ENCODE measurements at regions not wholly inside any gene's neighbourhood (a gene's known extent, or its start where the extent isn't known, plus 50 kb on each side); places are given as distances from the start of the nearest gene placed in this dataset.

DNA sequence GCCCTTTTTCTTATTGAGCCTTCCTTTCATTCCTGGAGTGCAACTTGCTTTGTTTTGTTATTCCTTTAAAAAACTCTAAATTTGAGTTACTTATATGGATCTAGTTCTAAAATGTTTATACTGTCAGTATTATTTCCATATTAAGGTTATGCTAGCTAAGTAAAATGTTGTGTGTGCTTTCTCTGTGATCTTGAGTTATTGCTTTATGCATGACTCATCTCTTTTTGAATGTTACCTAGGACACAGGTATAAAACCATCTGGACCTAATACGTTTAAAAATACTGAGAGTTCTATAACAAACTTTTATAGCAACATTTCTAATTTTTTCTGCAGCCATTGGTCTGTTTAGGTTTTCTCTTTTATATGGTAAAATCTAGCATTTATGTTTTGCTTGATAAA lies 132.8 kb upstream of the LGR5 start:
- no peaks in the 10 kb centered on the region for H3K9me3 ChIP-seq
- H3K4me1 ChIP-seq: no peaks in the 10 kb centered on the region
- no peak for DNase-seq
- no peak overlapping the region for H3K27ac ChIP-seq
- TF ChIP-seq, protein P1, sequence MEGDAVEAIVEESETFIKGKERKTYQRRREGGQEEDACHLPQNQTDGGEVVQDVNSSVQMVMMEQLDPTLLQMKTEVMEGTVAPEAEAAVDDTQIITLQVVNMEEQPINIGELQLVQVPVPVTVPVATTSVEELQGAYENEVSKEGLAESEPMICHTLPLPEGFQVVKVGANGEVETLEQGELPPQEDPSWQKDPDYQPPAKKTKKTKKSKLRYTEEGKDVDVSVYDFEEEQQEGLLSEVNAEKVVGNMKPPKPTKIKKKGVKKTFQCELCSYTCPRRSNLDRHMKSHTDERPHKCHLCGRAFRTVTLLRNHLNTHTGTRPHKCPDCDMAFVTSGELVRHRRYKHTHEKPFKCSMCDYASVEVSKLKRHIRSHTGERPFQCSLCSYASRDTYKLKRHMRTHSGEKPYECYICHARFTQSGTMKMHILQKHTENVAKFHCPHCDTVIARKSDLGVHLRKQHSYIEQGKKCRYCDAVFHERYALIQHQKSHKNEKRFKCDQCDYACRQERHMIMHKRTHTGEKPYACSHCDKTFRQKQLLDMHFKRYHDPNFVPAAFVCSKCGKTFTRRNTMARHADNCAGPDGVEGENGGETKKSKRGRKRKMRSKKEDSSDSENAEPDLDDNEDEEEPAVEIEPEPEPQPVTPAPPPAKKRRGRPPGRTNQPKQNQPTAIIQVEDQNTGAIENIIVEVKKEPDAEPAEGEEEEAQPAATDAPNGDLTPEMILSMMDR (IDR thresholded peaks at IDR 0.05): no peak
- TF ChIP-seq POLR2A (IDR thresholded peaks at IDR 0.05): no peak
- H3K4me3 ChIP-seq: no peak overlapping the region
- H3K36me3 ChIP-seq: no peaks in the 10 kb centered on the region
- no peaks in the 10 kb centered on the region for H3K27me3 ChIP-seq

DNA sequence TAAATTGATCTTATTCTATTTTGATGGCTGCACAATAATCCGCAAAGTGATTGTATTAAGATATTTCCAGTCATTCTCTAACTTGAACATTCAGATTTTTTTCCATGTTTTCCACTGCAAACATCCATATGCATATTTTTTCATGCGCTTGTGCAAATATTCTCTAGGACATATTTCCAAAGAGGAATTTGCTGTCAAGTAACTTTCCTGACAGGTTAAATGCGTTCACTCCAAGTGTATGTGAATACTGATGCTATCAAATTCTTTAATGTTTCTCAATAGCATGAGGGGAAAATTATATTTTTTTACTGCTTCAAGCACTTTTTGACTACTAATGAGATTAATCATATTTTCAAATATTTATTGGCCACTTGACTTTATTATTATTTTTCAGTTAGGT lies 135.3 kb upstream of the LGR5 start:
- Histone ChIP-seq H3K36me3 (no peaks in the 10 kb centered on the region), H3K27me3 (no peaks in the 10 kb centered on the region), H3K4me3 (no peak overlapping the region), H3K4me1 (no peaks in the 10 kb centered on the region), H3K9me3 (no peaks in the 10 kb centered on the region), H3K27ac (no peak overlapping the region)
- TF ChIP-seq, protein P1 (IDR thresholded peaks at IDR 0.05): no peak
- TF ChIP-seq POLR2A (IDR thresholded peaks at IDR 0.05): no peak
- no peak for DNase-seq

DNA sequence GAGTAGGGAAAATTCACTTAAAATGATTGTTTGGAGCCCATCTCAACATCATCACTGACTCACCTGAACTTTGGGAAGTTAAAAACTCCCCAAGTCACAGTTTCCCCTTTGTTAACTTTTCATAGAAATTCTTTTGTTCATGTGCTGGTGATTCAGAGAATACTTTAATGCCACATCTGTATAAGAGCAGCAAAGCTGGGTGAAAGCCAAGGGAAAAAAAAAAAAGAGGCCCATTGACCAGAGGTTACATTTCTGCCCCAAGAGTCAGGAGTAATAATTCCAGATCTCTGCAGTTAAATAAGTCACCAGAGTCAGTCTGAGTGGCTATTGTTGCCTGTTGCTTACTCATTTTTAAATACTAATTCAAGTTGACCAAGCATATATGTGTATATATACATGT lies 136.4 kb upstream of the LGR5 start:
- Histone ChIP-seq H3K27ac (no peak overlapping the region), H3K4me3 (no peak overlapping the region), H3K9me3 (no peaks in the 10 kb centered on the region), H3K4me1 (no peaks in the 10 kb centered on the region), H3K27me3 (no peaks in the 10 kb centered on the region), H3K36me3 (no peaks in the 10 kb centered on the region)
- DNase-seq: no peak
- TF ChIP-seq, protein P1 (IDR thresholded peaks at IDR 0.05): no peak
- TF ChIP-seq POLR2A (IDR thresholded peaks at IDR 0.05): no peak

DNA sequence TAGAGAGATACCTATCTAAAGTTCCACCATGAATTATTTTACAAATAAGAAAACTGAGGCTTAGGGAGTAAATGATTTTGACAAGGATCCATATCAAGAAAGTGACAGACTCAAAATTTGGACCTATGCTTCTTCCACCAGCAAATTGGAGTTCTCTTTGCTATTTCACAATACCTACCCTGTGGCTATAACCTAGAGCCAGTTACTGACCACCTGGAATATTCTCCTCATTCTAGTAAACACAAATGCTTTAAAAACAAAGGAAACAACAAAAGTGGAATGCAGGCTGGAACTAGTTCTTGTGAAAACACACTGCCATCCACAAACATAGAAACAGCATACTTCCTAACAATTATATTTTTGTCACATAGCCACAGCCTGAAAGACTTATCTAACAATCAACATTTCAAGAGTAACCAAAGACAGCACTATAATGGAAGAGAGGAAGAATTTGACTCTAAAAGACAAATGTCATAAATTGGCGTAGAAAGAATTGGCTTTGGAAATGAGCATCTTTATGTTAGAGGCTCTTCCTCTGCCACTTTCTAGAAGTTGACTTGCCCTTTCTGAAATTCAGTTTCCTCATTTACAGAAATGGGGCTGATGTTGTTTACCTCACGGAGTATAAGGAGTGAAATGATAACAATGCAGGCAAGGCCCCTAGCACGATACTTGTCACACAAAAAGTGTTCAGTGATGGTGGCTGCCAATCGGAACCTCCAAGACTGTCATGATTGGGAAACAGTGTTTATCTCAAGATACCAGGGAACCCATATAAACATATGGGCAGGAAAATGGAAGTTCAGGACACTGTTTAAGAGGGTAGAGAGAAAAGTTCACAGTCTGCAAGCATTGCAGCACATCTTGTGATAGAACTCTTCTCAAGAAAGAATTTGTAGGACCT lies 138.6 kb upstream of the LGR5 start:
- no peak overlapping the region for H3K27ac ChIP-seq
- H3K9me3 ChIP-seq: no peaks in the 10 kb centered on the region
- H3K36me3 ChIP-seq: no peaks in the 10 kb centered on the region
- no peak for TF ChIP-seq POLR2A (IDR thresholded peaks at IDR 0.05)
- TF ChIP-seq, protein P1 (IDR thresholded peaks at IDR 0.05): no peak
- DNase-seq: no peak
- no peak overlapping the region for H3K4me3 ChIP-seq
- no peaks in the 10 kb centered on the region for H3K27me3 ChIP-seq
- H3K4me1 ChIP-seq: no peaks in the 10 kb centered on the region

DNA sequence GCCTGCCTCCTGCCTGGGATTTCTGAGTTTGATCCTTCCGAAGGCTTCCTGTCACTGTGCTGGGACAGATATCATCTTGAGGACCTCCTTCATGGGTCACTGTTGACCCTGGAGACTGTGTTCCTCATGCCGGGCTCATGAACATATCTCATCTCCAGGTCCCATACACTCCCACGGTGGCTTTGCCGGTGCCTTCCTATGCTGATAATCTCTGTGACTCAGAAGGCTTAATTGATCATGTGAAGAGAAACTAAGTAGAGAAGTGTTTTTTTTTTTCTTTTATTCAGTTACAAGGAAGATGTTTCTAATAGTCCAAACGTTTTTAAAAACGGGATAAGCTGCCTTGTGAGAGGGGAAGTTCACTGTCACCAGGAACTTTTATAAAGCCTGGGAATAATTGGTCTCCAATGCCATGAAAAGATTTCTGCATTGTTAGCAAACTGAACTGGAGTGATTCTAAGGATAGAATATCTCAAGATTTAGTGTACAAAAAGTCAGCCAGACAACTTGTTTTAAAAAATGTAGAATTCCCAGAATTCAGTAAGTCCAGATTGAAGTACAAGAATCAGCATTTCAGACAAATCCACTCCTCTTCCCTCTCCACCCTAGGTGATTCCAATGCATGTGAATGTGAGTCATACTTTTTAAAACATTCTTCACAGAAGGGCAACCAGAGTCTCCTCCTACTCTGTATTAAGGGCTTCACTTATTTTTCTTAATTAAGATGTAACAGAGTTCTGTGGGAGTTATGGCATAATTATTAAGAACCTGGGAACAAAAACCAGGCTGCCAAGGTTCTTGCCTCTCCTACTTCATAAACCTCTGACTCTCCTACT lies 139.8 kb upstream of the LGR5 start:
- Histone ChIP-seq H3K9me3 (no peaks in the 10 kb centered on the region), H3K27me3 (no peaks in the 10 kb centered on the region), H3K36me3 (no peaks in the 10 kb centered on the region), H3K4me1 (no peaks in the 10 kb centered on the region), H3K4me3 (no peak overlapping the region), H3K27ac (no peak overlapping the region)
- TF ChIP-seq POLR2A (IDR thresholded peaks at IDR 0.05): no peak
- TF ChIP-seq, protein P1 (IDR thresholded peaks at IDR 0.05): no peak
- DNase-seq: no peak

All from Peyer's patch (tissue), 4 donors.